OCI-LY7 (cell line): ENCODE measurements at regions not wholly inside any gene's neighbourhood (a gene's known extent, or its start where the extent isn't known, plus 50 kb on each side); places are given as distances from the start of the nearest gene placed in this dataset.

ENCODE experiments used
- BruUV-seq: library from RNA; stranded (reverse); fragments of 400-500 nt; replicated peaks from 2 replicates; lab custom pipeline; 2021; lab: Mats Ljungman, UMichigan
- CTCF ChIA-PET: fragments of 300-600 bp; sonication (Branson Sonifier 250); formaldehyde crosslinking; loops from one replicate; lab custom pipeline; 2022; ENCODE audit warnings: antibody characterized with exemption; ENCODE audit not compliant: unreplicated experiment; lab: Charles Lee
- POLR2A ChIA-PET: fragments of 300-600 bp; sonication (Branson Sonifier 250); formaldehyde crosslinking; loops from one replicate; lab custom pipeline; 2022; ENCODE audit warnings: antibody characterized with exemption; lab: Charles Lee
- DNase-seq: peaks from one replicate; pipeline ENCODE4 v3.0.0-alpha.2; 2015; ENCODE audit warnings: low spot score
- H2AFZ ChIP-seq: fragments of 200-600 bp; sonication (generic), shearing (Covaris generic); 2 replicates; pipeline ENCODE4 v1.6.1; 2014; ENCODE audit warnings: mild to moderate bottlenecking, antibody characterized with exemption, low read length, moderate library complexity
- H3K27ac ChIP-seq: fragments of 200-600 bp; sonication (generic); 2 replicates; pipeline ENCODE4 v1.5.1; 2014; ENCODE audit warnings: mixed run types, low read depth, mild to moderate bottlenecking, moderate library complexity, low read length, inconsistent platforms; ENCODE audit not compliant: poor library complexity, severe bottlenecking
- H3K36me3 ChIP-seq: fragments of 200-600 bp; sonication (generic); 2 replicates; pipeline ENCODE4 v1.6.1; 2014; ENCODE audit warnings: mild to moderate bottlenecking, antibody characterized with exemption, low read length, moderate library complexity, mixed read lengths; ENCODE audit not compliant: insufficient read depth
- H3K4me1 ChIP-seq: fragments of 200-600 bp; sonication (generic); 2 replicates; pipeline ENCODE4 v1.5.1; 2014; ENCODE audit warnings: mild to moderate bottlenecking, low read length; ENCODE audit not compliant: insufficient read depth, poor library complexity, severe bottlenecking
- H3K4me2 ChIP-seq: fragments of 200-600 bp; sonication (generic); 2 replicates; pipeline ENCODE4 v1.6.1; 2014; ENCODE audit warnings: mild to moderate bottlenecking, low read length
- H3K4me3 ChIP-seq: fragments of 200-600 bp; sonication (generic); 2 replicates; pipeline ENCODE4 v1.5.1; 2014; ENCODE audit warnings: mild to moderate bottlenecking, low read depth, low read length; ENCODE audit not compliant: poor library complexity, severe bottlenecking
- H3K79me2 ChIP-seq: fragments of 200-600 bp; sonication (generic); 2 replicates; pipeline ENCODE4 v1.6.1; 2016; ENCODE audit warnings: low read depth, mild to moderate bottlenecking, low read length, moderate library complexity, mixed read lengths; ENCODE audit not compliant: insufficient read depth
- H3K9me2 ChIP-seq: fragments of 200-600 bp; sonication (generic); 2 replicates; pipeline ENCODE4 v1.6.1; 2016; ENCODE audit warnings: mild to moderate bottlenecking, low read length, mixed read lengths; ENCODE audit not compliant: insufficient read depth
- H3K9me3 ChIP-seq: fragments of 200-600 bp; sonication (generic); 2 replicates; pipeline ENCODE4 v1.6.1; 2014; ENCODE audit warnings: mild to moderate bottlenecking, mixed run types, low read length, mixed read lengths
- H4K20me1 ChIP-seq: fragments of 200-600 bp; sonication (generic); 2 replicates; pipeline ENCODE4 v1.6.1; 2014; ENCODE audit warnings: mild to moderate bottlenecking, antibody characterized with exemption, low read length, moderate library complexity, mixed read lengths; ENCODE audit not compliant: insufficient read depth
- CTCF ChIP-seq: fragments of 200-600 bp; sonication (generic); conservative IDR thresholded peaks from 2 replicates; pipeline ENCODE4 v1.5.1; 2014; ENCODE audit warnings: mild to moderate bottlenecking, antibody characterized with exemption, low read length, moderate library complexity, mixed read lengths
- EZH2phosphoT487 ChIP-seq: fragments of 200-600 bp; sonication (generic); IDR thresholded peaks from 2 replicates; pipeline ENCODE4 v1.6.1; 2018; ENCODE audit warnings: low read depth, borderline replicate concordance, mild to moderate bottlenecking, mixed run types, antibody characterized with exemption, low read length, moderate library complexity, mixed read lengths
- intact Hi-C: fragments of 100-400 bp; cut with micrococcal nuclease; formaldehyde crosslinking; loops from one replicate; pipeline ENCODE4 v1.10.0; 2022; ENCODE audit not compliant: unreplicated experiment

- Histone ChIP-seq H3K79me2 (no peaks in the 10 kb centered on the region), H3K36me3 (no peaks in the 10 kb centered on the region), H3K9me3 (no peaks in the 10 kb centered on the region), H3K9me2 (no peaks in the 10 kb centered on the region), H3K4me3 (peak overlapping the region; percentile 38), H4K20me1 (no peaks in the 10 kb centered on the region), H2AFZ (peak overlapping the region; percentile 31; the same call in 1 of the 2 replicates), H3K4me2 (peak overlapping the region; percentile 55), H3K27ac (no peak overlapping the region), H3K4me1 (no peaks in the 10 kb centered on the region)
- TF ChIP-seq EZH2phosphoT487, result no peak
- TF ChIP-seq CTCF, result peak; percentile 71
- intact Hi-C loops, result loop anchor here (2.0 to 5.0 kb wide), 2 partner anchors 459 to 553 kb away; partner anchors contain the start of gene EFNB1
- ChIA-PET CTCF (no interaction called here), POLR2A (interaction anchor here (0.6 kb wide), 1 partner anchor 10 kb away, joined by 3 read pairs; no protein-coding TSS in a partner anchor)
- BruUV-seq, result no TSS peak
- peak; percentile 49 for DNase-seq
These were observed 120.8 kb upstream of the PJA1 start for GRCh38 chrX:69285881-69286564.

GRCh38 chrX:69285401-69285877 lies 120.2 kb upstream of the PJA1 start:
- ChIA-PET CTCF (no interaction called here), POLR2A (interaction anchor here (0.6 kb wide), 1 partner anchor 11 kb away, joined by 3 read pairs; no protein-coding TSS in a partner anchor)
- TF ChIP-seq CTCF (no peak), EZH2phosphoT487 (no peak)
- Histone ChIP-seq H3K4me1 (no peaks in the 10 kb centered on the region), H2AFZ (peak overlapping the region; percentile 31; the same call in 1 of the 2 replicates), H3K9me3 (no peaks in the 10 kb centered on the region), H4K20me1 (no peaks in the 10 kb centered on the region), H3K27ac (no peak overlapping the region), H3K9me2 (no peaks in the 10 kb centered on the region), H3K36me3 (no peaks in the 10 kb centered on the region), H3K79me2 (no peaks in the 10 kb centered on the region), H3K4me2 (peak overlapping the region; percentile 55), H3K4me3 (peak overlapping the region; percentile 38)
- intact Hi-C loops, result loop anchor here (5.0 kb wide), 1 partner anchor 458 kb away; the partner anchor contains the start of gene EFNB1
- no TSS peak for BruUV-seq
- DNase-seq, result no peak

- Histone ChIP-seq H3K4me1 (no peaks in the 10 kb centered on the region), H4K20me1 (no peaks in the 10 kb centered on the region), H3K9me3 (no peaks in the 10 kb centered on the region), H3K9me2 (no peaks in the 10 kb centered on the region), H2AFZ (no peak overlapping the region), H3K4me2 (no peak overlapping the region), H3K79me2 (no peaks in the 10 kb centered on the region), H3K27ac (no peak overlapping the region), H3K36me3 (no peaks in the 10 kb centered on the region), H3K4me3 (no peak overlapping the region)
- ChIA-PET CTCF (no interaction called here), POLR2A (no interaction called here)
- TF ChIP-seq CTCF (no peak), EZH2phosphoT487 (no peak)
- BruUV-seq, result no TSS peak
- no peak for DNase-seq
- intact Hi-C loops, result no loop called here
These were observed 119.2 kb upstream of the PJA1 start for GRCh38 chrX:69284491-69284890.
